A549 (cell line): ENCODE measurements at regions not wholly inside any gene's neighbourhood (a gene's known extent, or its start where the extent isn't known, plus 50 kb on each side); places are given as distances from the start of the nearest gene placed in this dataset.

ENCODE experiments used
- ATAC-seq, 2 experiments: fragments of 200-7000 bp in 1 of 2; fragments of >200 bp in 1 of 2; cut with Nextera tagmentation in 1 of 2; cut with Tn5 transposase in 1 of 2; 3 replicates each; pipeline versions ENCODE4 v1.8.0 to v1.9.1; 2018 to 2020; ENCODE audit warnings: mild to moderate bottlenecking in 1 of 2, moderate library complexity in 1 of 2
- CTCF ChIA-PET: fragments of 300-600 bp; sonication (Branson Sonifier 250); formaldehyde crosslinking; extraction: SDS; loops from one replicate; lab custom pipeline; 2021; ENCODE audit warnings: antibody characterized with exemption, inconsistent platforms; lab: Yijun Ruan, JAX
- POLR2A ChIA-PET: fragments of 350-600 bp; formaldehyde crosslinking; extraction: SDS; loops from one replicate; lab custom pipeline; 2021; ENCODE audit warnings: antibody characterized with exemption, inconsistent platforms; lab: Yijun Ruan, JAX
- DNase-seq, 2 experiments: peaks; one replicate each; pipeline versions ENCODE4 v3.0.0 to v3.0.0-alpha.2; 2011 to 2016; ENCODE audit warnings: low read depth in 1 of 2, low spot score in 1 of 2
- FAIRE-seq: peaks from 2 replicates; lab custom pipeline; 2011; peaks lifted over from hg19 to GRCh38; lab: Jason Lieb, UNC
- H3K27ac ChIP-seq, 2 experiments: fragments of >200 bp; sonication (Bioruptor Twin); formaldehyde crosslinking; 3 replicates each; pipeline ENCODE4 v1.5.1; 2016 to 2017
- H3K4me1 ChIP-seq: fragments of >200 bp; sonication (Bioruptor Twin); formaldehyde crosslinking; 3 replicates; pipeline ENCODE4 v1.6.1; 2016
- H3K4me2 ChIP-seq: fragments of >200 bp; sonication (Bioruptor Twin); formaldehyde crosslinking; 3 replicates; pipeline ENCODE4 v1.6.1; 2016
- H3K4me3 ChIP-seq: fragments of >200 bp; sonication (Bioruptor Twin); formaldehyde crosslinking; 3 replicates; pipeline ENCODE4 v1.5.1; 2016
- H3K9me3 ChIP-seq: fragments of >200 bp; sonication (Bioruptor Twin); formaldehyde crosslinking; 3 replicates; pipeline ENCODE4 v1.6.1; 2016
- BCL3 ChIP-seq: fragments of >200 bp; sonication (Bioruptor Twin); formaldehyde crosslinking; IDR thresholded peaks from 3 replicates; pipeline ENCODE4 v1.6.1; 2016
- CBX2 ChIP-seq: fragments of 200-600 bp; sonication (generic); IDR thresholded peaks from 2 replicates; pipeline ENCODE4 v1.6.1; 2016; ENCODE audit warnings: low read depth, mild to moderate bottlenecking, borderline replicate concordance
- CEBPB ChIP-seq, 2 experiments: fragments of >200 bp in 1 of 2; sonication (Bioruptor Twin) in 1 of 2; formaldehyde crosslinking in 1 of 2; IDR thresholded peaks; 2 replicates each; pipeline ENCODE4 v1.6.1; 2012 to 2016
- CHD2 ChIP-seq: fragments of 150-350 bp; IDR thresholded peaks from 2 replicates; pipeline ENCODE4 v1.6.1; 2014; ENCODE audit warnings: low read length; ENCODE audit not compliant: partially characterized antibody
- EHF ChIP-seq: fragments of 250-450 bp; sonication (Bioruptor Pico); IDR thresholded peaks from 2 replicates; pipeline ENCODE4 v1.5.0; 2020; ENCODE audit warnings: mild to moderate bottlenecking
- ELK1 ChIP-seq: fragments of 150-350 bp; IDR thresholded peaks from 2 replicates; pipeline ENCODE4 v1.6.1; 2014; ENCODE audit warnings: low read depth, mild to moderate bottlenecking, low read length
- EP300 ChIP-seq, 2 experiments: fragments of >200 bp; sonication (Bioruptor Twin); formaldehyde crosslinking; IDR thresholded peaks; 2 replicates in 1 of 2; 3 replicates in 1 of 2; pipeline ENCODE4 v1.6.1; 2016 to 2017
- ESRRA ChIP-seq: fragments of 150-350 bp; IDR thresholded peaks from 2 replicates; pipeline ENCODE4 v1.6.1; 2014; ENCODE audit warnings: mild to moderate bottlenecking, low read length, borderline replicate concordance
- GATA3 ChIP-seq: IDR thresholded peaks from 2 replicates; pipeline ENCODE4 v1.6.1; 2012; ENCODE audit warnings: borderline replicate concordance
- HES2 ChIP-seq: fragments of >200 bp; sonication (Bioruptor Twin); formaldehyde crosslinking; IDR thresholded peaks from 2 replicates; pipeline ENCODE4 v1.6.1; 2016
- HEYL ChIP-seq: fragments of 250-450 bp; sonication (Bioruptor Pico); IDR thresholded peaks from 2 replicates; pipeline ENCODE4 v1.8.0; 2021; ENCODE audit warnings: mild to moderate bottlenecking, moderate library complexity
- HOXA7 ChIP-seq: fragments of 250-450 bp; sonication (Bioruptor Pico); IDR thresholded peaks from 2 replicates; pipeline ENCODE4 v1.5.0; 2020; ENCODE audit warnings: mild to moderate bottlenecking, moderate library complexity
- HOXB5 ChIP-seq: fragments of 250-450 bp; sonication (Bioruptor Pico); IDR thresholded peaks from 2 replicates; pipeline ENCODE4 v1.5.0; 2020; ENCODE audit warnings: mild to moderate bottlenecking, moderate library complexity
- JUN ChIP-seq, 2 experiments: fragments of >200 bp; sonication (Bioruptor Twin); formaldehyde crosslinking; IDR thresholded peaks; 2 replicates in 1 of 2; 3 replicates in 1 of 2; pipeline ENCODE4 v1.6.1; 2016 to 2017
- KDM1A ChIP-seq: fragments of 200-600 bp; sonication (generic); IDR thresholded peaks from 2 replicates; pipeline ENCODE4 v1.6.1; 2016; ENCODE audit warnings: low read depth, mild to moderate bottlenecking
- MAFK ChIP-seq: fragments of 450-650 bp; IDR thresholded peaks from 2 replicates; pipeline ENCODE4 v1.6.1; 2014; ENCODE audit not compliant: partially characterized antibody
- MAZ ChIP-seq: fragments of 150-350 bp; IDR thresholded peaks from 2 replicates; pipeline ENCODE4 v1.6.1; 2014; ENCODE audit warnings: antibody characterized with exemption, low read depth, low read length, borderline replicate concordance
- MYC ChIP-seq: IDR thresholded peaks from 2 replicates; pipeline ENCODE4 v1.6.1; 2012; ENCODE audit warnings: mild to moderate bottlenecking, inconsistent platforms, low read length, improper control_type of control experiment, borderline replicate concordance
- RCOR1 ChIP-seq: fragments of 150-350 bp; IDR thresholded peaks from 2 replicates; pipeline ENCODE4 v1.6.1; 2014; ENCODE audit warnings: antibody characterized with exemption, low read length, low read depth
- REST ChIP-seq: fragments of 200-600 bp; sonication (generic); IDR thresholded peaks from 2 replicates; pipeline ENCODE4 v1.6.1; 2016; ENCODE audit warnings: antibody characterized with exemption, mild to moderate bottlenecking, moderate library complexity
- SREBF2 ChIP-seq: fragments of 450-650 bp; IDR thresholded peaks from 2 replicates; pipeline ENCODE4 v1.6.1; 2014; ENCODE audit warnings: mild to moderate bottlenecking, moderate library complexity
- TFCP2L1 ChIP-seq: fragments of 250-450 bp; sonication (Bioruptor Pico); IDR thresholded peaks from 2 replicates; pipeline ENCODE4 v1.5.0; 2021; ENCODE audit warnings: mild to moderate bottlenecking
- ZFP36 ChIP-seq: fragments of 450-650 bp; IDR thresholded peaks from 2 replicates; pipeline ENCODE4 v1.6.1; 2014; ENCODE audit warnings: borderline replicate concordance; ENCODE audit not compliant: partially characterized antibody
- ZNF302 ChIP-seq: fragments of 250-450 bp; sonication (Bioruptor Pico); IDR thresholded peaks from 2 replicates; pipeline ENCODE4 v1.9.0; 2021; ENCODE audit warnings: inconsistent platforms, mild to moderate bottlenecking, moderate library complexity
- WGBS: methylation state at CpG from one replicate; pipeline ENCODE4 v1.1.6; 2017; ENCODE audit errors: missing lambda C conversion rate; 5-methylcytosine and 5-hydroxymethylcytosine counted together

- H3K9me3 ChIP-seq, result no peaks in the 10 kb centered on the region
- H3K4me2 ChIP-seq, result no peak overlapping the region
- ChIA-PET POLR2A (no interaction called here), CTCF (no interaction called here)
- peak; percentile 16; the same call in 1 of the 2 replicates for TF ChIP-seq GATA3
- TF ChIP-seq KDM1A, result no peak
- TF ChIP-seq ESRRA, result no peak
- no peak for TF ChIP-seq JUN (IDR thresholded peaks at IDR 0.05)
- no peak for TF ChIP-seq MYC
- no peak for TF ChIP-seq CBX2
- TF ChIP-seq SREBF2, result no peak
- no peak for TF ChIP-seq HES2
- TF ChIP-seq TFCP2L1 (CRISPR knock-in tag), result no peak
- H3K27ac ChIP-seq, result no peak overlapping the region
- ATAC-seq (no peak), DNase-seq (peak in 1 of 2 experiments; percentile 16), FAIRE-seq (no peak)
- WGBS, result 53% methylated on average over 1 of the region's 1 CpG
- no peak overlapping the region for H3K4me3 ChIP-seq
- H3K4me1 ChIP-seq, result 0 out of 3 replicates have a peak, but pooled peaks cover 4% of the 10 kb centered on the region
Observed at GRCh38 chr18:73707035-73707434, 440.6 kb downstream of the FBXO15 start.

- no peak overlapping the region for H3K4me2 ChIP-seq
- POLR2A ChIA-PET, result no interaction called here
- no peak for ATAC-seq
- DNase-seq, result no peak
- CTCF ChIA-PET, result no interaction called here
- H3K9me3 ChIP-seq, result no peaks in the 10 kb centered on the region
- H3K27ac ChIP-seq, result no peak overlapping the region
- H3K4me1 ChIP-seq, result no peaks in the 10 kb centered on the region
- TF ChIP-seq MAZ, result no peak
- no peak for TF ChIP-seq BCL3
- no peak for TF ChIP-seq ZNF302 (CRISPR knock-in tag)
- no peak for TF ChIP-seq EP300 (IDR thresholded peaks at IDR 0.05)
- TF ChIP-seq RCOR1, result no peak
- no peak for TF ChIP-seq CBX2
- TF ChIP-seq REST, result no peak
- no peak for TF ChIP-seq HES2
- TF ChIP-seq MAFK, result no peak
- no peak for TF ChIP-seq CHD2
- TF ChIP-seq HOXA7 (CRISPR knock-in tag), result no peak
- no peak for TF ChIP-seq HEYL (CRISPR knock-in tag)
- no peak for TF ChIP-seq KDM1A
- TF ChIP-seq CEBPB (IDR thresholded peaks at IDR 0.05), result no peak
- no peak for TF ChIP-seq HOXB5 (CRISPR knock-in tag)
- TF ChIP-seq EHF, result no peak
- TF ChIP-seq ELK1, result no peak
- TF ChIP-seq ZFP36, result no peak
- no peak for TF ChIP-seq MYC
- 54% methylated on average over 4 of the region's 4 CpGs for WGBS
- no peak overlapping the region for H3K4me3 ChIP-seq
- no peak for FAIRE-seq
Observed at GRCh38 chr18:73697353-73697752, 450.3 kb downstream of the FBXO15 start.
